GM19043 (cell line): ENCODE measurements at regions not wholly inside any gene's neighbourhood (a gene's known extent, or its start where the extent isn't known, plus 50 kb on each side); places are given as distances from the start of the nearest gene placed in this dataset.

Experiments used
- ATAC-seq: cut with Tn5 transposase; IDR thresholded peaks from one replicate; pipeline ENCODE4 v1.9.1; 2021; ENCODE audit warnings: low read depth; ENCODE audit not compliant: unreplicated experiment

DNA sequence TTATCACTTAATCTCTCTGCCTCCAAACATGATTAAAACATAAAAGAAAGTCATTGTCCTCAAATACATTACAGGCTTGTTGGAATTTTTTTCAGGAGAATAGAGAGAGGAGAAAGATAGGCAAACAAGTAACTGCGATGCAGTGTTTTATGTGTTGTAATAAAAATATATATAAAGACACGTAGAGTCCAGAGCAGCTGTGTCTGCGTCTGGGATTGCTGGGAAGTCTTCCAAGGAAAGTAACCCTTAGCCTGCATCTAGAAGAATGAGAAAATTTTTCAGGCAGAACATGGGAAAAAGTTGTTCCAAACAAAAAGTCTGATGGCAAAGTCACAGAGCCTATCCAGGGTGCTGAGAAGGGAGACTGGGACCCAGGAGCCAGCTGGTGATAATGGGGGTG, 91.8 kb upstream of the ST6GAL2 start:
- ATAC-seq: no peak

DNA sequence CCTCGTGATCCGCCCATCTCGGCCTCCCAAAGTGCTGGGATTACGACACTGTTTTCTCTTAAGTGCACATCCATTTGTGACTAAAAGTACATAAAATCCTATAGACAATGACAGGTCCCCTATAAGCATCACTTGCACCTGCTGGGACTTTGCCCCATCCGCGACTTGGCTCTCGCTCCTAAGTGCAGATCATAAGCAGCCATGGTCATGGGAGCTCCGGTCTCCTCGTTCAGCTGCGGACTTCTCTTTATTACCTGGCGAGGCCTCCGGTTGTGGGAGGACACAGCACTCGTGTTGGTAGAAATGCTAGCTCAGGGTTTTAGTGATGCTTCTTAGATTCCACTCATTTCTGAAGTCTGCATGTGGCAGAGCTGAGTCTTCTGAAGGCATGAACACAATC, 92.7 kb upstream of the ST6GAL2 start:
- no peak for ATAC-seq

DNA sequence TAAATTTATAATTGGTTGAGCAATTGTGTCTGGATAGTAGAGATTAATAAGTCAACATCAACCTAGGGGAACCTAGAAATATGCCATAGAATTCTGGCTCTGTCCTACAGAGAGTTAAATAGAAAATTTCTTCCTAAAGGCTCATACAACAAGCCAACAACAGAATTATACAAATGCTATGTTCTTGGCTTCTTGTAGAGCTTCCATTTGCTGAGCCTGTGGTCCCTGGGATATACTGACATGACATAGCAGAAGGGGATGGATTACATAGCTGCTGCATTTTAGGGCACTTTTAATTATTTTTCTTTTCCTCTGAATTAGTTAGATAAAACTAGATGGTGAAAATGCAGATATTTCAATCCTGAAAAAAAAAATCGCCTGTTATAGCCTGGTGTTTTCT, 95.5 kb upstream of the ST6GAL2 start:
- ATAC-seq: no peak

DNA sequence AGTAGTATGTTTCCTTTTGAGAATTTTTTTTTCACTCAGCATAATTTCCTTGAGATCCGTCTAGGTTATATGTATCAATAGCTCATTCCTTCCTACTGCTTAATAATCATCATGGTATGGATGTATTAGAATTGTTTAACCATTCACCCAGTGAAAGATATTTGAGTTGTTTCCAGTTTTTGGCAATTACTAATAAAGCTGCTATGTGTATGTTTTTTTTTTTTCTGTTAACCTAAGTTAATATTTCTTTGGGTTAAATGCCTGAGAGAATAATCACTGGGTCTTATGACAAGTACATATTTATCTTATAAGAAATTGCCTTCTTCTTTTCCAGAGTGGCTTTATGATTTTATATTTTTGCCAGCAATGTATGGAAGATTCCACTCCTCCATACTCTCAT, 96.4 kb upstream of the ST6GAL2 start:
- ATAC-seq: no peak

DNA sequence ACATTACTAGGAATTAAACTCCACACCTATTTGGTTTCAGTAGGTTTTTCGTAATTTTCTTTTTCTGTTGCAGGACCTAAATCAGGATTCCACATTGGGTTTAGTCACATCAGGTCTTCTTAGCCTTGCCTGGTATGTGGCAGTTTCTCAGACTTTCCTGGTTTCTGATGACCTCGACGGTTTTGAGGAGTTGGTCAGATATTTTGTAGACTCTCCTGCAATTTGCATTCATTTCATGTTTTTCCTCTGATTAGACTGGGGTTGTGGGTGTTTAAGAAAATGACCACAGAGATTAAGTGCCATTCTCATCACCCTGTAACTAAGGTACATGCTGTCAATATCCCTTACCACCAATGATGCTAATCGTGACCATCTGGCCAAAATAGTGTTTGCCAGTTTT, 97.3 kb upstream of the ST6GAL2 start:
- ATAC-seq: no peak

DNA sequence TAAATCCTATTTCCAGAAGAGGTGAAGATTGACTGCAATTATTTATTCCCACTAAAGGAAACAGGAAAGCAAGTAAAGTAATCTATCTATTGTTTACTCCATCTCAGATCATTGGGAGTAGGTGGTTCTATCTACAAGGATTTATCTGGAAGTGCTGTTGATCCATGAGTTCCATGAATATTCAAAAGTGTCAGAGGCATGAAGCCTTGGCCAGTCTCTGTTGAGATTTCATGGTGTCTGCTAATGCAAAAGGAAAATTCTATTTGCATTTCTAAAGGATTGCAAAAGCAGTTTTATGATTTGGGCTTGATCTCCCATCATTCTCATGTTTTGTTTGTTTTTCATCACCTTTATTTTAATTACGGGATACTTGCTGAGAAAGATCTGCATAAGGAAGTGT, 102.4 kb upstream of the ST6GAL2 start:
- ATAC-seq: no peak

DNA sequence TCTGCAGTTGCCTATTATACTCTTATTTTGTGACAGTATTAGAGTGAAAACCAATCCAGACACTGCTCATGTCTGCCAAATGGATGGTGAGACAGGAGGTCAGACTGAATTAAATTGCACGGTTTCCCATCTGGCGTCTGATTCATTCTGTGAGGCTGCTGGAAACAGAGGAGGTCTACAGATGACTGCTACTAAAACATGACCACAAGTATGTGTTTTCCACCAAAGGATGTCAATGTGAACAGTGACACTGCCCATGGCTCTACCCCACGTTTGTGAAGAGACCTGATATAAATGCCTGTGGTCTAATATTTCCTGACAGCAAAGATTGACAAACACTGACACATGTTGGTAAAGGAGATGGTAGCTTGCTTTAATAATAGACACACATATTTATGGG, 104.3 kb upstream of the ST6GAL2 start:
- ATAC-seq: no peak

DNA sequence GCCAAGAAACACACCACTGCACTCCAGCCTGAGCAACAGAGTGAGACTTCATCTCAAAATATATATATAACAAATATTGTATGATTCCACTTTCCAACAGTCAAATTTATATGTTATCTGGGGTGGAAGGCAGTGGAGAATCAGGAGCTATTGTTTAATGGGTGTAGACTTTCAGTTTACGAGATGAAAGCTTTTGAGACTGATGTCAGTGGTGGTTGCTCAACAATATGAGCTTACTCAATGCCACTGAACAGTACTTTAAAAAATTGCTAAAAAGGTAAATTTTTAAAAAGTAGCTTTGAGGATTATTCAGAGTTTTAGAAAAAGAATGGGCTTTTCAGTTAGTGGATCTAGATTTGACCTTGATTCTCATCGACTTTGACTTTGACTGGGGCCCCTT, 105.9 kb upstream of the ST6GAL2 start:
- no peak for ATAC-seq

DNA sequence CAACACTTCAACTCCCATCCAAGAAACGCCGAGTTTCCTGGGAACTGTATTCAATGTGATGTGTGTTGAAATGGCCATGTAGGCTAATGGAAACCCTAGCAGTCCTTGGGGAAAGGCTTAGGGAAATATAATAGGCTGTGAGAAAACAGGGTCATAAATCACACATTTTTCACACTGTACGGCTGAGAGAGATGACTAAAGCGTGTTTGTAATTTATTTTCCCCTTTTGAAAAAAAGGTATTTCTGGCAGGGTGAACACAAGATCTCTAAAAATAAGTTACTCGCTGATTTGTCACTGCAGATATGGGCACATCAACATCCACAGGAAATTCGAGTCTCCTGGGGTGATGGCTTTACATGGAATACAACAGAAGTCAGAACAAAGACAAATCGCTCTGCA, 109.6 kb upstream of the ST6GAL2 start:
- no peak for ATAC-seq

DNA sequence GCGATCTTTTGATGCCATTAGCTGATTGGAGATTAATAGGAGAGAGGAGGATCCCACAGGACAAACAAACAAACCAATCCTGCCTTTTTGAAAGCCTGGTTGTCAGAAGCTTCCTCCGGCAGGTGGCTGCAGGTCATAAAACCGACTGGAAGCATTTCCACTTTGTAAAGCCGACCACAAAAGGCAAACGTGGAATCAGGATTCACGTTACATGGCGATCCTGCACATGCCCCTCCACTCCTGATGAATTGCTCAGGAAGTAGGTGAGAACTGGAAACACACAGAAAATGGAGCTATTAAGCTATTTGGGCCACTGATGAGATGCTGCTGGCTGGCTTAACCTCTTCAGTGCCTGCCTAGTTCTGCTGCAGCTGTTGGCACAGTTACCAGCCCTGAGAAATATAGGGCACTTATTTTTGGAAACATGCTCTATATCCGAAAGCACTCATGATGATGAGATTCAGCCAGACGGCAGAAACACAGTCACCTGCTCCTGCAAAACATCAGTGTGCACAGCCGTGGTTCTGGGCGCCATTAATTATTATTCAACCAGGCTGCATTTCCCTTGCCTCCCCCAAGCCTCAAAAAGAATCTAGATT, 110.3 kb upstream of the ST6GAL2 start:
- no peak for ATAC-seq

DNA sequence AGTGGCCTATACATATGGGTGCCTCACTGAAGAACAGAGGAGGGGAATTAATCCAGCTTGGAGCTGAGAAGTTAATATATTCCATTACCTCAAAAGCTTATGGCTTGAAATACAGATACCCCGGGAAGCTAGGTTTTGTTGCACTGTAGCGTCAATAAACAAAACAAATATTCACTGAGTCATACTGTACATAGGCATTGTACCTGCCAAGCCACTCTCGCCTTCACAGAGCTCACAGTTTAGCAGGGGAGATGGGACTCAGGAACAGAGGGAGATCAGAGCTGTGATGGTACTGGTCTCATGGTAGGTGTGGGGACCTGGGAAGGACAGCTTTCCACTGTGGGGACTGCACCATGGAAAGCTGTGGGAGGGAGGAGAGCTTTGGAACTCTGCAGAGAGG, 111.2 kb upstream of the ST6GAL2 start:
- ATAC-seq: no peak

DNA sequence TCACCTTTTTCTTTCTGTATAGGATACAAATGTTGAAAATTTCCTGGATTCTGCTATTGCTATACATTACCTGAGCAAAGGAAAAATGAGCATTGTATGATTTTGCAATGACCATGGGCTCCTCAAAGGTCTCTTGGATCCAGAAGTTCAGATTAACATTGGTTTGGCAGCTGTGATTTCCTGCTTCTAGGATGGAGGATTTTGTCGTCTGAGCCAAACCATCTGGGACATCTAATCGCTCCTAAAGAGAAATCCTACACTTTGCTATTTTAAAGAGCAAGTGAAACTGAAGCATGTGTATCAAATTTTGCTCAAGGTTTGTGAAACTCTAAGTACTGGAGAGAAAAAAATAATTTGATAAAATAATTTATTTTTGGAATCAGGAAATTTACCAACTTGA, 115.1 kb upstream of the ST6GAL2 start:
- ATAC-seq: no peak

DNA sequence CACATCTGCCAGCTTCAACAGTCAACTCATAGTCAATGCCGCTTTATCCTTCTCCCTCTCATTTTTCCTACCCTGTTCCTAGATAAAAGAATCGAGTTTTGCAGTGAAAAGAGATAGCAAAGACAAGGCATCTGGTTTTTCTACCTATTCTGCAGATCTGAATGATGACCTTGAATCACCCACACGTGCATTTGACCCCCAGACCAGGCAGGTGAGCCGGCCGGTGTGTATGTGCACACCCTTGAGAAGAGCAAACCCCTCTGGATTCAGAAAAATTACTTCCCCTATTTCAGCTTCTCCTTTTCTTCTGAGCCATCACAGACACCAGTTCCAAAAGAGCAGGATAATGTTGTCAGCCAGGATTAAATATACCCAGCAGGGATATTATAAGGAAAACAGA, 115.6 kb upstream of the ST6GAL2 start:
- no peak for ATAC-seq

DNA sequence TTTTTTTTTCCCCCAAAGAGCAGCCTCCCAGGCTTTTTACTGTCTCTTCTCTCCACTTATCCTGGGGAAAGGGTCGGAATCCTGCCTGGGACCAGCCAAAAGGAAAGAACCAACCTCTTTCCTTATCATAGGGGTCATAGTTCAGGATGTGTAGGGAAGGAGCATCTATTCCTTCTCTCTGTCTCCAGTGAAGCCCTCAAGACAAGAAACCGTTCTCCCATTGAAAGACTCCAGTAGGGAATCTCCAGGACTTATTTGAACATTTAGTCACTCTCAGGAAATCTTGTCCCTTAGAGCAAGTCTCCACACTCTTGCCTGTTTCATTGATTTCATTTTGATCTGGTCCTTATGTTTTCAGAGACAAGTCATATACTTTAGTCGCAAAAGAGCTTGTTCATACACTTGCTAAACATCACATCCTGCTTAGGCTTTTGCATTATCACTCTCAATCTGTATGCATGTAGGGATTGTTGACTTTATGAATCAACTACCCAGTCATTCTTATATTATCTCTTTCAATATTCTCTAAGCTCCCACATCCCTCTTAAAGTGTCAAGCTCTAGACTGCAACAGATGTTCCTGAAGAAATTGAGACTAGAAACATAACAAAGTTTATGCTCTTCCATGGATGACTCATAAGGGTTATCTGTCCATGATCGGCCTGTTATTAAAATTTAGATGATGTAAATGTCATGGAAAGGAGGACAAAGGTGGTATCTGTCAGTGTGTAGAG, 116.2 kb upstream of the ST6GAL2 start:
- ATAC-seq: no peak

DNA sequence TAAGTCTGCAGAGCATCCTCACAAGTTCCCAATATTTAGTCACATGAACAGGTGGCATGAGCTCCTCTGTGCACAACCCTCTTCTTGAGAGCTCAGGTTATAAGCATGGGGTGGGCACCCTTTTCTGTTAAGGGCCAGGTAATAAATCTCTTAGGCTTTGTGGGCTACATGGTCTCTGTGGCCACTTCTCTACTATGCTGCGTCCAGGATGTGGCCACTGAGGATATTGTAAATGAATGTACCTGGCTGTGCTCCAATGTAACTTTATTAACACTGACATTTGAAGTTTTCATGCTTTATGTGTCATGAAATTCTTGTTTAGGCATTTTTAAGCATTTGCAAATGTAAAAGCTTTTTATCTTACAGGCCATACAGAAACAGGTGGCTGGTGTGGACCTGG, 116.8 kb upstream of the ST6GAL2 start:
- no peak for ATAC-seq

DNA sequence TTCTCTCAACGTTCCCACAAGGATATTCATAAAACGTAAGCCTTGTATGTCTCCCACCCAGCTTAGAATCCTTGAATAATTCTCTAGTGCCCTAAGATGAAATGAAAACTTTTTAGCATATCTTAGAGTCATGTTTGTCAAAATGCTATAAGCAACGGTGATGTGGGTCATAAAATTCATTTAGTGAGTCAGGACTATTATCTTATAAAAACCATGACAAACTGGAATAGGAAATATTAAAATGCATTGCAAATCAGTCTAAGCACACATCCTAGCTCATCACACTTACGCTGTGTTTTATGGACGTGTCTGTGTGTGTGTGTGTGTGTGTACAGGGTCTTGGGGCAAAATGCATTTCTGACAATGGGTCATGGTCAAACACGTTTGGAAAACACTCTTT, 119.9 kb upstream of the ST6GAL2 start:
- ATAC-seq: no peak

DNA sequence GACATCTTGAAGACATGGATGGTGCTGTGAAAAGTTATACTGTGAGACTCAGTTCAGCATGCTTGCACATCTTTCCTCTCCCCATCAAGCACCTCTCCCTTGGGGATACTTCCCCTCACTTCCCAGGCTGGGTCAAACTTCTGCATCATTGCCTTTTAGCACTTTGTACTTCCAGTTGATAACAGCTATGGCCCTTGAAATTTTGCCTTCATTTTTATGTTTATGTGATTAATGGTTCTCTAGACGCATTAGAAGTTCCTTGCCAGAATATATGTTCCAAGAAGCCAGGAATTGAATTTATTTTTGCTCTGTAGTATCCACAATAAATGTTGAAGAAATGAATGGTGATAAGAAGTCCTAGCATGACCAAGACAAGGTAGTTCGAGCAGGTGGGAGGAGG, 120.9 kb upstream of the ST6GAL2 start:
- no peak for ATAC-seq

DNA sequence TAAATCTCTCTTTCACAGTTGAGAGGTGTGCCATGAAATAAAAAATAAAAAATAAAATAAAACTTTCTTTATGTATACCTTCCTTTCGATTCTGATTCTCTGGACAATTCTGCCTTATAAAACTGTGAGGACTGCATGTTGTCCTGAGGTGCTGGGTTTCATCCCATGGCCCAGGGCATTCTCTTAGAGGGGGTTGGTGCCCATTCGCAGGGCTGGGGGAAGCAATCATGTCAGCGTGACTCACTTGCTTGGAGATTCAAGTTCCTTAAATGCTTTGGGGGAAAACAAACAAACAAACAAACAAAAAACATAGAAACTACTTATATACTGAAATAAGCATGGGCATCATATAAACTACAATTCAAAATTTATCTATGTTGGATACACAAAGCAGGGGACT, 122.0 kb upstream of the ST6GAL2 start:
- no peak for ATAC-seq

DNA sequence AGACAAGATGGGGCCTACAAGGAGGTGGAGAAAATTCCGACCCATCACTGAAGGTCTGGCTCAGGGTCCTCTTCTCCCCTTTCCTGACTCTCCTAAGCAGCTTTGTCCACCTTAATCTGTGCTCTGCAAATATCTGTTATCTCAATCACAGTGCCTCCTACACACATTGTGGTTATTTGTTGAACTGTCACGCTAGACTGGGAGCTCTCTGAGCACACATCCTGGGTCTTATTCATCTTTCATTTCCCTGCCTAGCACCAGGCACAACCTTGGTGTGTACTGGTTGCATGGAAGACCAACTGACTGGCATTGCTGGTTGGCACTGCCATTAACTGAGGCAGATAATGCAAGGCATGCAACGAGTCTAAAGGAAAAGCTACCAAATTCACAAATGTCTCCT, 122.9 kb upstream of the ST6GAL2 start:
- ATAC-seq: no peak

DNA sequence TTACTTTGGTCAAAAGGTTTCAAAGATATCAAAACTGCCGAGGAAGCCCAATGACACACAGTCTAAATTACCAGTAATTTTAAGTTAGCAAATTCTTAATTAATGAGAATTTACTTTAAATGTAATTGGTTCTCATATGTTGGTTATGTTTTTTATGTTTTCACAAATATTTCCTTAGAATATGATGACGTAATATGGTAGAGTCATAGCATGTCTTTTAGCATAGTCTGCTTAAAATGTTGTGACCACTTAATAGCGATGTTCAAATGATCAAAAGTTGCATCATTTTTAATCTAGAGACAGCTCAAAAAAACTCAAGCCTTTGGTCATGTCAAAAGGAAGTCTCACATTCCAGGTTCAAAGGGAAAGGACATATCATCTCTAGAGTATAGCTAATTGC, 123.3 kb upstream of the ST6GAL2 start:
- no peak for ATAC-seq

DNA sequence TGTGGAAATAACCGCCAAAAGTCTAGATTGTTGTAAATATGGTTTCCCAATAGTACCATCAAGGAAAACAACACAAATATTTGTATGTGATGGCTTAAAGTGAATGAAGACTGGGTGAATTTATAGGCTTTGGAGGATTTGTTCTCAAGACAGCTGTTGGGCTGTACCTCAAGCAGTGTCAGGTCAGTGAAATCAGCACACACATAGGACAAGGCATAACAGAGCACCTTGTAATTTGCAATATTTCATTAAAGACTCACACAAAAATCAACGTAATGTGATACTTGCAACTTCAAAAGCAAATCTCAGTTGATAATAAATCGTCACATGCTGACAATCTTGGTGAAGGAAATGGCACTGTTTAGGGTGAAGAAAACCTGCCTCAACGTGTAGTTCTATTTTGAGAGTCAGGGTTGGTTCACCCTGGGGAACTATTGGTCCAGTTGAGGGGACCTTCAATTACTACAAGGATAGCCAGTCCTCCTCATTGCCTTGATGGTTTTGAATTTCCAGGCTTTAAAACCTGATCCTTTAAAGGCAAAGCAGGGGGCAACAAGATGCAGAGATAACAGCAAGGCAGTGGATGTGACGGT, 126.8 kb upstream of the ST6GAL2 start:
- no peak for ATAC-seq

DNA sequence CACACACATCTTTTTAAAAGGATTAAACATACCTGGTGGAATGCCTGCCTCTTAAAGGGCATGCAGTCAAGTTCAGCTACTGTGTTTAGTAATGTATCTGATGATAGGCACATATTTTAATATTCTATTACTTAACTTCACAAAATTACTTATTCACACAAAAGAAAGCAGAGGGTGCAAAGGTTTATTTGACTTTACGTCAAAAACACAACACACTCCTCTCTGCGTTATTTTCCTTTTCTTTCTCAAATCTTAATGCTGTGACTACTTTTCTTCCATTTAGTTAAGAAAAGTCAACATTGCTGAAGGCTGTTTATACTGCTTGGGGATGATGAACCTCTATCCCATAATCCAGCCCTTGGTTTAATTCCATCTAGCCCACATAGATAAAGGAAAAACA, 127.9 kb upstream of the ST6GAL2 start:
- no peak for ATAC-seq
